Stromal cell of bone marrow (primary cell): ENCODE measurements at regions not wholly inside any gene's neighbourhood (a gene's known extent, or its start where the extent isn't known, plus 50 kb on each side); places are given as distances from the start of the nearest gene placed in this dataset.

Experiments
- DNase-seq: peaks from one replicate; pipeline ENCODE4 v3.0.0-alpha.2; 2012; ENCODE audit warnings: low read depth

- DNase-seq: no peak
These were observed 170.4 kb downstream of the RSL24D1 start for GRCh38 chr15:55026381-55026780.

GRCh38 chr15:55017635-55018034, 179.1 kb downstream of the RSL24D1 start:
- DNase-seq: no peak

GRCh38 chr15:55016225-55016624, 180.5 kb downstream of the RSL24D1 start:
- DNase-seq: no peak

- DNase-seq: no peak
These were observed 181.7 kb downstream of the RSL24D1 start for GRCh38 chr15:55015093-55015445.

- no peak for DNase-seq
These were observed 182.2 kb downstream of the RSL24D1 start for GRCh38 chr15:55014391-55015092.

- no peak for DNase-seq
These were observed 188.3 kb downstream of the RSL24D1 start for GRCh38 chr15:55008421-55008820.

GRCh38 chr15:55007561-55007960, 189.2 kb downstream of the RSL24D1 start:
- no peak for DNase-seq

GRCh38 chr15:55005679-55006078, 191.1 kb downstream of the RSL24D1 start:
- no peak for DNase-seq

- no peak for DNase-seq
These were observed 192.5 kb downstream of the RSL24D1 start for GRCh38 chr15:55003965-55004873.

- DNase-seq: no peak
These were observed 198.1 kb downstream of the RSL24D1 start for GRCh38 chr15:54998661-54999060.

GRCh38 chr15:54990793-54991192, 205.9 kb downstream of the RSL24D1 start:
- no peak for DNase-seq

GRCh38 chr15:54987881-54988280, 208.9 kb downstream of the RSL24D1 start:
- no peak for DNase-seq

- no peak for DNase-seq
These were observed 216.8 kb downstream of the RSL24D1 start for GRCh38 chr15:54979964-54980363.

GRCh38 chr15:54962637-54963036, 234.1 kb downstream of the RSL24D1 start:
- DNase-seq: no peak

GRCh38 chr15:54960266-54960665, 236.5 kb downstream of the RSL24D1 start:
- DNase-seq: no peak

- no peak for DNase-seq
These were observed 255.3 kb downstream of the RSL24D1 start for GRCh38 chr15:54941417-54941816.

- DNase-seq: no peak
These were observed 279.4 kb downstream of the RSL24D1 start for GRCh38 chr15:54917312-54917711.

- DNase-seq: no peak
These were observed 281.4 kb downstream of the RSL24D1 start for GRCh38 chr15:54915380-54915779.

GRCh38 chr15:54884312-54884711, 312.4 kb downstream of the RSL24D1 start:
- no peak for DNase-seq

GRCh38 chr15:54859982-54860381, 336.8 kb downstream of the RSL24D1 start:
- no peak for DNase-seq

GRCh38 chr15:54854667-54855066, 342.1 kb downstream of the RSL24D1 start:
- no peak for DNase-seq

GRCh38 chr15:54850101-54850500, 346.6 kb downstream of the RSL24D1 start:
- DNase-seq: no peak

GRCh38 chr15:54843006-54843405, 353.7 kb downstream of the RSL24D1 start:
- no peak for DNase-seq
